Islet of Langerhans (tissue), 1 donor: ENCODE measurements at regions not wholly inside any gene's neighbourhood (a gene's known extent, or its start where the extent isn't known, plus 50 kb on each side); places are given as distances from the start of the nearest gene placed in this dataset.
A peak's percentile ranks its signal among the peaks of the same experiment; 100 is the strongest.

ENCODE experiments used
- FAIRE-seq: peaks from one replicate; lab custom pipeline; 2011; peaks lifted over from hg19 to GRCh38; lab: Jason Lieb, UNC

DNA sequence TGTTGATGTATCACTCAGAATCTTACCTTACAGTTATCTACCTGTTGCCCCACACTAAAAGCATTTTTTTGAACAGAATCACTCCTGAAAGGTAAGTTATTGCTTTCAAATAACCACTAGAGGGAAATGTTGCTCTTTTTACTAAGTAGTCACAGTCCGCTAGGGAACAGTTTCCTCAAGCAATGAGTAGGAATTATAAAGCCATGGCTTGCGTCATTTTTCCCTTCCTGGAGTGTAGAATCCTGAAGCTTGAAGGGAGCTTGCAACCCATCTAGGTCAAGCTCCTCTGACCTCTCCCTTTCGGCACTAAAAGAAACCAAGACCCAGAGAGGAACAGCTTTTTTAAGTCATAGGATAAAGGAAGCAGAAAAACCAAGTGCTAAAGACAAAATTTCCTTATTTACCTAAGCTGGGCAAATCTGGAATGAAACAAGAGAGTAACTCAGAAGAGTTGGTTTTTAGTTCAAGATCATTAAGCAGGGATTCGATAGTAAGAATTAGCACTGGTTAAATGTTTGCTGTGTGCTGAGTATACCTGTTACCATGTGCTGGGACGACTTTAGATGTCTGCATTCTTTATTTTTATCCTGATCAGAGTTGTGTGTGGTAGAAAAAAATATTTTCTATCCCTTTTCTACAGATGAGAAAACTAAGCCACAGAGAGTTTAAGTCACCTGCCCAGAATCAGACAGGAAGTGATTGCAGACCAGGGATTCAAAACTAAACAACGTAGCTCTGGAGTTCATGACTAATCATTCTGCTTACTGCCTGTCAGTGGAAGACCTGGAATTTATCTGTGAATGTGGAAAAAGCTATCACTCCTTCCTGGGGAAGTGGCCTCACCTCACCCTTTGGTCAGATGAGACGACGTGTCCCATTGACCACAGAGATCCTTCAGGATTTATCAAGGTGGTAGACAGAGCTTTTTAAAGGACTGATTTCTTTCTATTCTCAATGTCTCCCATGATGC is 631.5 kb downstream of the RAB28 start:
- peak; percentile 100 for FAIRE-seq

DNA sequence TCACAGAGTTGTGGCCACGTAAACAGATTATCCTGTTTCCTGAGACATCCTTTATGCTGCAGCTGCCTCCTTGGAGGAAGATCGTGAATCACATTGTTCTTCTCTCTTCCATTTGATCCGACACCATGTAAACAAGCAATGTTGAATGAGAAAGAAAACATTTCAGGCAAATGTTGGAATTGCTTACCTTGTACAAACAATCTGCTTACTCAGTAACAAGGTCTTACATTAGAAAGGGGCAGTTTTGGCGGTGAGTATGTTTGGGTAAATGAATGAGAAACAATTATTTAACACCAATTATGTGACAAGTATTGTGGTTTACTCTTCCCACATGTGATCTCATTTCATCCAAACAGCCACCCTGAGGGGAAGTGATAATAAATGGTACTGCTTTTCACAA is 637.8 kb downstream of the RAB28 start:
- FAIRE-seq: no peak

DNA sequence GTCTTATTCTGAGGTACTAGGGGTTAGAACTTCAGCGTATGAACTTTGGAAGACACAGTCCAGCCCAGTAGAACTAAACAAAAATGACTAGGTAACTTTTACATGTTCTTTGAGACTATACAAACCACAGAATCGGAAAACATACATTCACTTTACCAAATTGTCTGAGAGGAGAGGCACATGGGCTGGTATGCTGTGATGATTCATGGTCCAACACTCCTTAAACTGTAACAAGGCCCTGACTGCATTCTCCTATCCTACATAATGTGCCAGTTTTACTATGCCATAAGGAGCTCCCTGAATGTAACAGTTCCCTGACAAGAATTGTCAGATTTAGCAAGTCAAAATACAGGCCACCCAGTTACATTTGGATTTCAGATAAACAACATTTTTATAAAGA is 640.0 kb downstream of the RAB28 start:
- FAIRE-seq: no peak

DNA sequence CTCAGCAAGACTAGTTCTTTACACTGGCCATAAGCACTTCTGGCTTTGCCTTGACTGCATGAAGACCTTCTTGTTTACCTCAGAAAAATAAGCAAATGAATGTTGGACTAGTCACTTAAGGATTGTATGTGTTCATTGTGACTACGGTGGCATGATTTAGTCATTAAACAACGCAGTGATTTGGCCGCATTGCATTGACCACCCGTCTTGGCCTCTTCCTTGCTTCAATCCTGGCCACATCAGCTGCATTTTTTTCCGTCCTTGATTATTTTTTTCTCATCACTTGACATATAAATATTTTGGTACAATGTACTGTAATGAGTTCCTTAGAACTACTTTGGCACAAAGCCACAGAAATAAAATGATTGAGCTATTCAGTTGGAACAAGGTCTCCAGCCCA is 656.2 kb downstream of the RAB28 start:
- no peak for FAIRE-seq

DNA sequence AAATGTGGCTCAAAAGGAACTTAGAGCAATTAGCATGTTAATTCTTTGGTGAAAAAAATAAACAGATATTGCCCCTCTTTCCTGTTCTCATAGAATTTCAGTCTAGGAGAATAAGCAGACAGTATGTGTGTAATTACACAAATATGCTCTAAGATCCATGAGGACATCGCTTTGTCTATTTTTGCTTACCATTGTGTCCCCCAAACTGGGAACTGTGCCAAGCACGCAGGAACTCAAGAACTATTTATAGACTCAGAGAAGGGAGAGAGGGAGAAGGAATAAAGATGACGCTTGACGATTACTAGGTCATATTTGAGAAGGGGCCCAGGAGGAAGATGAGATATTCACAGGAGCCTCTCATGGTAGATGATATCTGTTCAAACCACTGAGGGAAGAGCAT is 692.6 kb downstream of the RAB28 start:
- no peak for FAIRE-seq

DNA sequence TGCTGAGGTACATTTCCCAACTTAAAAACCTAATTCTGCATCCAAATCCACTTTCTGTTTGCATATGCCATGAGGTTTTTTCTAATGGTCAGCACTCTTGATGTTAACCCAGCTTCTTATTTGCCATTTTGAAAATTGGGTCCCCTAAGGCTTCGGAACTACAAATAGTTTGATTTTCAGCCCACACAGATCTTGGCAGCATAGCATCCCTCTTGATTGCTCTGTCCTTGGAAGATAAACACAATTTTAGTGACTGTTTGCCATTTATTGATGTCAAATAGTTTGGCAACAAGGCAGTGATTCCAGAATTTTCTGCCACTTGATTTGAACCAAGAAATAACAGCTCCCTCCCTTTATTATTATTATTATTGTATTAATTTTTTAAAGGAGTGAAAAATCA is 696.9 kb downstream of the RAB28 start:
- no peak for FAIRE-seq

DNA sequence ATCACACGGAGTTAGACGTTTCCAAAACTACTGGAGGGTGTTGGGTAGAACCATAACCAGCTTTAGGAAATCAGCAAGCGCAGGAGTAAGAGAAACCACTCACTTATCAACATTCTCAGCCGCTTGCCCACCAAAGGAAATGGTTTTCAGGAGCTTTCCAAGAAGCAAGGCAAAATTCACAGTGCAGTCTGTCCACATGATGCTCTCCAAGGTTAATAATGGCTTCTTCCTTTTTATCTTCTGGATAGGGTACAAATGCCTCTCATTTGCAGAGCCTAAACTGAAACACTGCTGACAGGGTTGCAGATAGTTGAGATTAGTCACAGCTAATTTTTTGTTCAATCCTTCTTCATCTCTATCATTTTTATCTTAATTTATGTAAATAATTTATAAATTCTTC is 705.4 kb downstream of the RAB28 start:
- no peak for FAIRE-seq

DNA sequence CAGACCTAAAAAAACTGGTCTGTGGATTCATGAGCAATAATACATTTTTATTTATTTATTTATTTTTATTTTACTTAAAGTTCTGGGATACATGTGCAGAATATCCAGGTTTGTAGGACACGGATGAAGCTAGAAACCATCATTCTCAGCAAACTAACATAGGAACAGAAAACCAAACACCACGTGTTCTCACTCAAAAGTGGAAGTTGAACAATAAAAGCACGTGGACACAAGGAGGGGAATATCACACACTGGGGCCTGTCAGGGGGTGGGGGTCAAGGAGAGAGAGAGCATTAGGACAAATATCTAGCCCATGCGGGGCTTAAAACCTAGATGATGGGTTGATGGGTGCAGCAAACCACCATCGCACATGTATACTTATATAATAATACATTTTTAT is 705.9 kb downstream of the RAB28 start:
- no peak for FAIRE-seq

DNA sequence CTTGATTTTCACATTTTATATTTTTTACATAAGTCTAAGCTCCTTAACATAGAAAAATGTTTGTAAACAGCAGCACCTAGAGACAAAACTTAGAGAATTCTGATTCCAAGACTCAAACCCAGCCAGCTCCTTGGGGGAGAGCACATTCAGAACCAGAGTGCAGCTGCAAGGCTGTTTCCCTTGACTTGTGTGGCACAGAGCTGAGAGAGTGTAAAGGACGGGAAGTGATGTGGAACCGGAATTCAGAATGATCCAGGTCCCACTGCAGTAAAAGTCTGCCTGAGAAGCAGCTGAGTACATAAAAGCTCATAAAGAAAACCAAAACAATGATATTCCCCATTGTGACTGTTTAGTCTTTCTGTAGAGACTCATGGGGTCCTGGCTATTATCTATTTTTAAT is 713.8 kb downstream of the RAB28 start:
- no peak for FAIRE-seq

DNA sequence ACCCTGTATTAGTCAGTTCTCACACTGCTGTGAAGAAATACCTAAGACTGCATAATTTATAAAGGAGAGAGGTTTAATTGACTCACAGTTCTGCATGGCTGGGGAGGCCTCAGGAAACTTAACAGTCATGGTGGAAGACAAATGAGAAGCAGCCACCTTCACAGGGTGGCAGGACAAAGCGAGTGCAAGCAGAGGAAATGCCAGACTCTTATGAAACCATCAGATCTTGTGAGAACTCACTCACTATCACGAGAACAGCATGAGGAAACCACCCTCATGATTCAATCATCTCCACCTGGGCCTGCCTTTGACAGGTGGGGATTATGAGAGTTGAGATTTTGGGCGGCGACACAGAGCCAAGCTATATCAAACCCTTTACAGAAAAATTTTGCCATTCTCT is 722.4 kb downstream of the RAB28 start:
- FAIRE-seq: no peak

DNA sequence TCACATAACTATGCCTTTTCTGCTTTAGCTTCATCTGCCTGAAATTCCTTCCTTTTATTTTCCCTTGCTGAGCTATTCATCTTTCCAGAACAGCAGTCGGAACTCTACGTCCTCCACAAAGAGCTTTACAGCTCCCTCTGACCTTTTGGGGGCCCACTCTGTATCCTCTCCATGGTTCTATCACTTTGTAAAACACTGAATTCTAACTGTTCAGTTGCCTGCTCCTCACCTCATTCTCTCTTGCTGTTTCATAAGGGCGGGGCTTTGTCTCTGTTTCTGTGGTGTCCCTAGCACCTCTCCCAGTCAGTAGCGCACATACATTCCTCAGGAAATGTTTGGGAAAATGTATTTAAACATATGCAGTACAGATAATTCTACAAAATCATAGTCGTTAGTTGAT is 737.0 kb downstream of the RAB28 start:
- FAIRE-seq: no peak

DNA sequence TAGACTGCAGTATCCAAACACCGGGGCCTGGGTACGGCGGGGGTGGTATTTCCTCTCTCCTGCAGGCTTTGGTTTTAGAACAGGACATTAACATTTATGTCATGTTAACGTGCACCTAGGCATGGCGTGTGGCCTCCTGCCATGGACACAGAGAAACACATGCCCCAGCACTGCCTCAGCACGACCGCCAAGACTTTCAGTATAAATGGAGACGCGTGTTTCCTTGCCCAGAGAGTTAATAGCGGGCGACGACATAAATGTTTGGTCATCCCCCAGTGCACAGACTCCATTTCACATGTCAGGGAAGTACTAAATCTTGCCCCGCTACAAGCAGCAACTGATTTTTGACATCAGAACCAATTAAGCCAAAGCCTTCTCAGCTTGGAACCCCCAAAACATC is 737.9 kb downstream of the RAB28 start:
- FAIRE-seq: no peak

DNA sequence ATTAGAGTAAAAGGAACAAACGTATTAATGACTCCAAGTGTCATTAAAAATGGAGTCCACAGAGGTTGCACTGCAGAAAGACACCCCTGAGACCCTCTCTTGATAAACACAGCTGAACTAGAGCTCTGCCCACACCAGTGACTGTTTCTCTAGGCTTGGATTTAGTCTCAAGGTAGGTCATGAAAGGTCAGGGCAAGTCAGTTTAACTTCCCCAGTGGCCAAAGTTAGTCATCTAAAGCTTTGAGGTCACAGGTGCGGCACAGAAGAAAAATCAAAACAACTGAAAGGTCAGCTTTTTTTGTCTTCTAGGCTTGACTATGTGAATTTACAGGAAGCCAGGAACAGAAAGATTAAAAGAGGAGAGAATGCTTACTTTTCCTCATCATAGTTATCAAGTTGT is 749.6 kb downstream of the RAB28 start:
- no peak for FAIRE-seq

DNA sequence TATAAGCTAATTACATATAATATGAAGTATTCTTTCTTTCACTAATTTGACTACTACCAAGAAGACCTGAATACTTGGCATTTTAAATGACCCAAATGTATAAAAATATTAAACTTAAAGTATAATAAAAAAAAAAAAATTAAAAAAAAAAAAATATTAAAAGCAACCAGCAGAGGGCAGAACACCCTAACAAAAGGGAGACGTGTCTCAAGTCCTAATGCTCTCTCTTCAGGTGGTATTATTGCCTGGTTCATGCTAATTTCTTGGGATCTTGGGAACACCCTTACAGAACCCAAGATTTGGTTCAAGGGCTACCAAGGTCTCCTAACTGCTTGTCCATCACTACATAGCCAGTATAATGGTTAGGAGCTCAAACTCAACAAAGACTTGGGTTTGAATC is 754.8 kb downstream of the RAB28 start:
- FAIRE-seq: peak; percentile 94

DNA sequence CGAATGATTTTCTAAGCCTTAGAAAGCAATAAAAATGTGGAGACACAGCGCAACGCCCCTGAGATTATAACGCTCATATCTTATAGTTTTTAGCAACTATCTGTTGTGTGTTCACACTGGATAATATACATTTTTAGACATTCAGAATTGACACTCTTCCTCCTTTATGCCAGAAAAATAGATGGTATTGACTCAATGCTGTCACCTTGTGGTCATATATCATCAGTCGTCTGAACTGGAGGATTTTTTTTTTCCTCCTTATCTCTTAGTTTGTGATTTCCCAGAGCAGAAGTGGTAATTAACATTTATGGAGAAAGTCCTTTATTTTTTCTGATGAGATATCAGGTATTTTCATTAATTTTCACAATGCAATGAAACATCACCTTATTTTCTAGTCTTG is 759.6 kb downstream of the RAB28 start:
- peak; percentile 80 for FAIRE-seq

DNA sequence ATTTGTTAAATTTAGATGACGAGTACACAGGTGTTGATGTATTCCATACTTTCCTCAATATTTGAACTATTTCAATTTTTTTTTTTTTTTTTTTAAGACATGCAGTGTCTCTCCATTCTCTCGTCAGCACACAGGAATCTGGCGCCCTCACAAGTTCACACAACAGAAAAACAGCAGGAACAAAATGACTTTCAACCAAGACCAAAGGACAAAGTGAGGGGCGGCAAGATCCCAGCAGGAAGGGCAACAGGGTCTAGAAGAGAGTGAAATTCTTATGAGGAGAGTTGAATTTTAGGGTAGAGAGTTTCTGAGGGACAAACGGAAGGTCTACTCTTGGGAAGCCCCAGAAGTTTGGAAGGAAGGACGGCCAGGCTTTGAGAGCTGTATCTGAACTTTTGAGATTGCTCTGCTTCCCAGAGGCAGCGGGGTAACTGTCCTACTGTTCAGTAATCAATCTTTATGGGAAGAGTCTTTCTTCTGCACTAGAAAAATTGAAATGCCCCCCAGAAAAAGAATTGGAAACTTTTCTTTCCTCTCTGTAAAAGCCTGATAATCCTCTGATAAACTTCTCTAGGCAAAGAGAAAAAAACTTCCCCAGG is 760.2 kb downstream of the RAB28 start:
- FAIRE-seq: no peak

DNA sequence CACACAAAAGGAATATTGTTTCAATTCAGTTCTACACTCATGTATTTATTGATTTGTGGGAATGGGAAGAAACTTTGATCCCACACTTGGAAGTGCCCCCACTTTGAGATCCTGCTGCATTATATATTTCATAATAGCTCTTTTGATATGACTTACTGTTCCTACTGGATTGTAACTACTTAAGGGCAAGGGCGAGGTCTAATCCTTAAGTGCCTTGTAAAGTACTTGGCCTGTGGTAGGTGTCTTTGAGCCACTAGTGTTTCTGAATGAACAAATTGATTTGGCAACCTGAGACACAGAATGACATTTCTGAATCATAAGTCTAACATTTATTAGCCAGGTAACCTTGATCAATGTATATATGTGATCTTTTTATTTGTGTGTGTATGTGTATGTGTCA is 767.2 kb downstream of the RAB28 start:
- no peak for FAIRE-seq

DNA sequence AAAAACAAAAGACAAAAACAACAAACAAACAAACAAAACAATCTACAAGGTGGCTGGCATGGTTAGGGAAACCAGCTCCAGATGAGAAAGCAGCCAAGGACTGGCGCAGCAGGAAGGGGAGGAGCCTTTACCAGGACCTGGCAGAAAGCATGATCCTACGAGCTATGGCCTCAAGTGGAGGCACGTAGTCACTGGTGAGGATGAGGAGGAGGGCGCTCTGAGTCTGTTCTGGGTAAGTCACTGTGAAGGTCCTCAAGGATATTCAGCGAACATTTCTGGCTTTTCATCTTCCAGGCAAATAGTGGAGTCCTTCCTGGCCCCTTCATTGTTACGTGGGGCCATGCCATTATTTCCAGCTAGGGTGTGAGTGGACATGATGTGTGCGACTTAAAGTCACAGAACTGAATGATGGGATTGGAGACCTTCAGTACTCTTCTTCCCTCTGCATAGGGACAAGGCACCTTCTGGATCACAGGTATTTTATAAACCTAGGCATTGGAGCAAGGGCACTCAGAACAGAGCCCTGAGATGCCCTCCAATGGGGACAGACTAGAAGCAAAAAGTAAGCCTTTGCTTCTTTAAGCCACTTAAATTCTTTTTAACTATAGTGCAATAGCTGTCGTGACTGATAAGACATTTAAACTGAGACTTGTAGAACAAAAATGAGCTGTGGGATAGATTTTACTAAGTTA is 771.3 kb downstream of the RAB28 start:
- no peak for FAIRE-seq

DNA sequence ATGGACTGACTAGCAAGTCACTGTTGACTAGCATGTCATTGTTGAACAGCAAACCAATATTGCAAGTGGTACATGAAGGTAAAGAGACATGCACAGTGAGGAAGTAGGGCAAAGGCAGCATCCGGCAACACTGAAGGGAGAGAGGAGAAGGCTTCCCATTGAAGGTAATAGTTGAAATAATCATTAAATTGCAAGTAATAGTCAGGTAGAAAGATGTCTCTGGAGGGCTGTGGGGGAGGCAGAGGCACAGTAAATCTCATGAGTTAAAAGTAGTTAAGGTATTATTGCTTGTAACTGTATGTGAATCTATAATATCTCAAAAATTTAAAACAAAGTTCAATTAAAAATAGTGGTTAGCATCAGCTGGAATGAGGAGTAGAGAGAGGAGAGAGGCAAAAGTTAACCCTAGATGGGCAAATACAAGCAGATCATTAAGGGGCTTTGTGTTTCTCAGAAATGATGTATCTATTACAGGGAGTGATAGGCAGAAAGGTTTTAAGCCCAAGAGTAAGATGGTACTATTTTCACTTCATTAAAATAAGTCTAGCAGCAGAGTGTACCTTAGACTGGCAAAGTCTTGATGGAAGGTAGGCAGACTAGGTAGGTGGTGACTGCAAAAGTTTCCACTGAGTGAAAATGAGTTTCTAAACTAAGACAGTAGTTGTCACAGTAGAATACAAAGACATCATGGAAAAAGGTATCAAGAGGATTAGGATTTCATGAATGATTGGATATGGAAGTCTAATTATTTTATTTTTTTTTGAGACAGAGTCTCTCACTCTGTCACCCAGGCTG is 776.6 kb downstream of the RAB28 start:
- no peak for FAIRE-seq

DNA sequence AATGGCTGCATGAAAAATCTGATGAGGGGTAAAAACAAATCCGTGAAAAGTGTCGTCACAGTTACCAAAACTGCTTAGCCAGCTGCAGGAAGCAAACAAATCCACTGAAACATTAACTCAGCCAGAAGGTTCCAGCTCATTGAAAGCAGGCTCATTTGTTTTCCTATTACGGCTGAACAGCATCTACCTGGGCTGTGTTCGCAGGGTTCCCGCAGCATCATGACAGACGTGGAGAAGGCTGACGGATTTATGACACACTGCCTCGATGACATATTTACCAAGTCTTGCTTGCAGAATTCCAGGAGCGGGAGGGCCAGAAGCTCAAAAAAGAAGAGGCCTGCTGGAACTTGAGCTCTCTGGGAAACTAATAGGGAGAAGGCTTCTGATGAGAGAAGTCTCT is 781.1 kb downstream of the RAB28 start:
- FAIRE-seq: peak; percentile 83

DNA sequence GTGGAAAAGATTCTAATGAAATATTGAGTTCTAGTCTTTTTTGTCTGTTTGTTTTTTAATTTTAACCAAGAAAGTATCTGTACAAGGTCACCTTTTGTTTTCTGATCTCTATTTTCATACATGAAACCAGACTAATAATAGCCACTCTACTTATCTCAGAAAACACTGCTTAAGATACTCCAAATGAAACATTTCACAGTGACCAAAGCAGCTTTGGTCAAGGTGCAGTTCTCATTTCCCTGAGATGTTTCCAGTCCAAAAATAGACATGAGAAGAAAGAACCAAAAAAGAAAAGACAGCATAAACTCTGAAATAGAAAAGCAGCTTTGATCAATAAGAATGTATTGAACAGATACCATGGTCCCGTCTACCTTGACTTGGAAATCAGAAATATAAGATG is 782.8 kb downstream of the RAB28 start:
- no peak for FAIRE-seq

DNA sequence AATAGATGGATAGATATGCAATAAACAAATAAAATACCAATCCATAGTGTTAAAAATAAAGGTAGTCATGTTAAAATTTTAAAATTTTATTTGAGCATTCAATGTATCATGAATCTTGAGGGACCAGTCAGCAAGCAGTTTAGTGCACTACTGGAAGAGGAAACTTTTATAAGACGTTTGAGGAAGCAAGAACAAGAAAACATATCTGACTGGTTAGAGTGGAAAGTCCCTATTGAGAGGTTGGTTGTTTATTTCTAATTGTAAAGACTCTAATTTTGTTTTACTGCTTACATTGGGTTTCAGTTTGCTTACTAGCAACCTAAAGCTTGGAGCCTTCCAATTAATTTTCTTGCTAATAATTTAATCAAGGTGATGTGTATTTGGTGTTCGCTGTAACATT is 786.2 kb downstream of the RAB28 start:
- FAIRE-seq: no peak

DNA sequence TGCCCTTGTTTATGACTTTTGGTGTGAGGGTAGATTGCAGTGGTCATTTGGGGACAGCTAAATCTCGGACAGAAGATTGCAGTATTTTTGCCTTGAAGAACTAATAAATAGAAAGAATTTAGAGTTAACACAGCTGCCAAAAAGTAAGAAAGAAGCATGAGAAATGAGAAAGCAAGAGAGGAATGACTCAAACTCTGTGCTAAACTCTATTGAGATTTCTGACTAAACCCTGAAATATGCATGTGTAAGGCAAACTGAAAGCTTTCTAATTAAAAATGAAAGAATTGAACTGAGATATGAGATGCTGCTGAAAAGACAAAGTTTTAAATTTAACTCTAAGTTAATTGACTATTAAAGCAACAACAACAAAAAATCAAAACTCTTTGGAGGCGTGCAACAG is 791.3 kb downstream of the RAB28 start:
- FAIRE-seq: no peak
